HepG2 (cell line): ENCODE measurements at regions not wholly inside any gene's neighbourhood (a gene's known extent, or its start where the extent isn't known, plus 50 kb on each side); places are given as distances from the start of the nearest gene placed in this dataset.
"Not testable (repeated sequence)": the region's sequence is repeated elsewhere in the genome, so short reads cannot be mapped to it uniquely, and the experiment has no call there.

Source experiments
- ATAC-seq: fragments of 200-7000 bp; cut with Tn5 transposase; 3 replicates; pipeline ENCODE4 v1.9.1; 2020; ENCODE audit warnings: mild to moderate bottlenecking, moderate library complexity
- BruUV-seq: library from RNA; stranded (reverse); fragments of 400-500 nt; replicated peaks from 2 replicates; lab custom pipeline; 2021; lab: Mats Ljungman, UMichigan
- CTCF ChIA-PET: fragments of 300-600 bp; formaldehyde crosslinking; extraction: SDS; loops from one replicate; lab custom pipeline; 2021; ENCODE audit warnings: low total read pairs, inconsistent platforms, low intra/inter-chr PET ratio; lab: Yijun Ruan, JAX
- POLR2A ChIA-PET: fragments of 350-600 bp; sonication (Branson Sonifier 250); formaldehyde crosslinking; loops from one replicate; lab custom pipeline; 2020; ENCODE audit warnings: antibody characterized with exemption, inconsistent platforms; lab: Yijun Ruan, JAX
- DNase-seq: peaks from one replicate; pipeline ENCODE4 v3.0.0-alpha.2; 2015; ENCODE audit warnings: low spot score
- FAIRE-seq: peaks from 3 replicates; lab custom pipeline; 2011; peaks lifted over from hg19 to GRCh38; lab: Jason Lieb, UNC
- H2AFZ ChIP-seq: one replicate; pipeline ENCODE4 v1.6.1; 2011; ENCODE audit warnings: low read length, inconsistent platforms
- H3K27ac ChIP-seq: fragments of 300-600 bp; 3 replicates; pipeline ENCODE4 v1.8.0; 2011; ENCODE audit warnings: mixed run types, mild to moderate bottlenecking, mixed read lengths, low read length, inconsistent platforms; ENCODE audit not compliant: insufficient read depth; ENCODE audit errors: extremely low read length
- H3K27me3 ChIP-seq, 2 experiments: fragments of 200-600 bp in 1 of 2; 2 replicates in 1 of 2; 3 replicates in 1 of 2; pipeline versions ENCODE4 v1.6.0 to v1.8.0; 2011; ENCODE audit warnings: low read length in 2 of 2, mild to moderate bottlenecking in 2 of 2, moderate library complexity in 2 of 2, inconsistent platforms in 1 of 2; ENCODE audit not compliant: insufficient read depth in 2 of 2, control insufficient read depth in 1 of 2
- H3K36me3 ChIP-seq, 2 experiments: fragments of 200-600 bp in 1 of 2; replicated peaks in 1 of 2; 2 replicates in 1 of 2; 3 replicates in 1 of 2; pipeline versions ENCODE4 v1.5.1 to v1.8.0; 2011; ENCODE audit warnings: low read length in 2 of 2, inconsistent platforms in 1 of 2; ENCODE audit not compliant: insufficient read depth in 2 of 2, control insufficient read depth in 1 of 2
- H3K4me1 ChIP-seq: 2 replicates; pipeline ENCODE4 v1.5.1; 2012; ENCODE audit warnings: low read length, inconsistent platforms; ENCODE audit not compliant: insufficient read depth
- H3K4me2 ChIP-seq: 2 replicates; pipeline ENCODE4 v1.6.0; 2011; ENCODE audit warnings: low read depth, low read length, inconsistent platforms
- H3K4me3 ChIP-seq, 3 experiments: fragments of 200-600 bp in 1 of 3; sonication (generic), shearing (Covaris generic) in 1 of 3; replicated peaks in 1 of 3; 2 replicates each; pipeline ENCODE4 v1.5.1; 2011 to 2016; ENCODE audit warnings: low read length in 3 of 3, inconsistent platforms in 2 of 3, low read depth in 2 of 3, mild to moderate bottlenecking in 2 of 3, control low read depth in 1 of 3, mixed read lengths in 1 of 3; ENCODE audit not compliant: insufficient read depth in 1 of 3
- H3K79me2 ChIP-seq: one replicate; pipeline ENCODE4 v1.6.1; 2011; ENCODE audit warnings: low read length, inconsistent platforms; ENCODE audit not compliant: insufficient read depth
- H3K9ac ChIP-seq: 2 replicates; pipeline ENCODE4 v1.6.0; 2011; ENCODE audit warnings: mild to moderate bottlenecking, low read depth, low read length, inconsistent platforms; ENCODE audit not compliant: insufficient read depth
- H3K9me3 ChIP-seq: 2 replicates; pipeline ENCODE4 v1.5.1; 2012; ENCODE audit warnings: mild to moderate bottlenecking, low read length
- H4K20me1 ChIP-seq: 2 replicates; pipeline ENCODE4 v1.6.0; 2011; ENCODE audit warnings: inconsistent platforms, mild to moderate bottlenecking, low read length, moderate library complexity; ENCODE audit not compliant: insufficient read depth
- ARNT2 ChIP-seq: sonication (generic); formaldehyde crosslinking; IDR thresholded peaks from 2 replicates; pipeline ENCODE4 v1.8.0; 2022; ENCODE audit warnings: mild to moderate bottlenecking, low read depth, missing genetic modification reagents, moderate library complexity
- MAF1 ChIP-seq: sonication (generic); formaldehyde crosslinking; IDR thresholded peaks from 2 replicates; pipeline ENCODE4 v1.5.0; 2020; ENCODE audit warnings: missing genetic modification reagents, borderline replicate concordance
- ZNF354B ChIP-seq: sonication (generic); formaldehyde crosslinking; IDR thresholded peaks from 2 replicates; pipeline ENCODE4 v1.8.0; 2022; ENCODE audit warnings: mild to moderate bottlenecking, missing genetic modification reagents
- ZNF609 ChIP-seq: sonication (generic); formaldehyde crosslinking; IDR thresholded peaks from 2 replicates; pipeline ENCODE4 v1.4.0; 2020; ENCODE audit warnings: mild to moderate bottlenecking, missing genetic modification reagents, borderline replicate concordance
- ZUFSP ChIP-seq: sonication (generic); formaldehyde crosslinking; IDR thresholded peaks from 2 replicates; pipeline ENCODE4 v1.9.0; 2021; ENCODE audit warnings: missing genetic modification reagents, mild to moderate bottlenecking, borderline replicate concordance
- WGBS: methylation state at CpG from one replicate; pipeline ENCODE4 v1.1.6; 2017; ENCODE audit warnings: low lambda C conversion rate; 5-methylcytosine and 5-hydroxymethylcytosine counted together
- in situ Hi-C: cut with HindIII; loops from 2 replicates; pipeline ENCODE4 v1.10.0; 2017; ENCODE audit warnings: low pct_unique_long_range_greater_than_20kb; ENCODE audit not compliant: extremely low pct_ligation_motif_present
- intact Hi-C: fragments of 100-400 bp; cut with micrococcal nuclease; formaldehyde crosslinking; loops from one replicate; pipeline ENCODE4 v1.10.0; 2022; ENCODE audit not compliant: unreplicated experiment

- TF ChIP-seq ZNF609 (CRISPR knock-in tag) (no peak), ZNF354B (no peak), ARNT2 (CRISPR knock-in tag) (no peak), MAF1 (CRISPR knock-in tag) (no peak), ZUFSP (CRISPR knock-in tag) (no peak)
Observed at GRCh38 chrX:147537172-147537571, 374.5 kb upstream of the FMR1 start (continued).

GRCh38 chrX:147548023-147548422, 363.7 kb upstream of the FMR1 start:
- H3K9ac ChIP-seq, CTCF ChIA-PET, H3K27me3 ChIP-seq, DNase-seq, H3K9me3 ChIP-seq, H3K4me2 ChIP-seq, H3K4me1 ChIP-seq, FAIRE-seq, H2AFZ ChIP-seq, POLR2A ChIA-PET, H3K27ac ChIP-seq, in situ Hi-C loops, H4K20me1 ChIP-seq, H3K4me3 ChIP-seq, BruUV-seq, intact Hi-C loops, H3K36me3 ChIP-seq, ATAC-seq, H3K79me2 ChIP-seq: not testable (repeated sequence)
- WGBS: 55% methylated on average over 5 of the region's 5 CpGs
